ENCODE measurements at regions not wholly inside any gene's neighbourhood (a gene's known extent, or its start where the extent isn't known, plus 50 kb on each side); places are given as distances from the start of the nearest gene placed in this dataset.
"Not testable (repeated sequence)": the region's sequence is repeated elsewhere in the genome, so short reads cannot be mapped to it uniquely, and the experiment has no call there.

DNA sequence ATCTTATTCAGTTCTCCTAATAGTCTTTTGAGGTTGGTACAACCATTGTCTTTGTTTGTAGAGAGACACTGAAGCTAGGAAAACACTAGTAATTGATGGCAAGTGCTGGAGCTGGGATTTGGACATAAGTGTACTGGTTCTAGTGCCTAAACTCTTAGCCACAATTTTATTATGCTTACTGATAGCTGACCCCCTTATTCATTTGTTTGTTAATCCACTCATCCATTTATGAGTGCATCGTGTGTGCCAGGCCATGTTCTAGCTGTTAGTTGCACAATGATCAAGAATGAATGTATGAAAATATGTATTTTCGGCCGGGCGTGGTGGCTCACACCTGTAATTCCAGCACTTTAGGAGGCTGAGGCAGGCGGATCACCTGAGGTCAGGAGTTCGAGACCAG lies 88.2 kb upstream of the SEC22B start:
- DNase-seq (ENCODE audit: extremely low read depth in 1 of 4, low spot score in 3 of 4) = not testable (repeated sequence)

DNA sequence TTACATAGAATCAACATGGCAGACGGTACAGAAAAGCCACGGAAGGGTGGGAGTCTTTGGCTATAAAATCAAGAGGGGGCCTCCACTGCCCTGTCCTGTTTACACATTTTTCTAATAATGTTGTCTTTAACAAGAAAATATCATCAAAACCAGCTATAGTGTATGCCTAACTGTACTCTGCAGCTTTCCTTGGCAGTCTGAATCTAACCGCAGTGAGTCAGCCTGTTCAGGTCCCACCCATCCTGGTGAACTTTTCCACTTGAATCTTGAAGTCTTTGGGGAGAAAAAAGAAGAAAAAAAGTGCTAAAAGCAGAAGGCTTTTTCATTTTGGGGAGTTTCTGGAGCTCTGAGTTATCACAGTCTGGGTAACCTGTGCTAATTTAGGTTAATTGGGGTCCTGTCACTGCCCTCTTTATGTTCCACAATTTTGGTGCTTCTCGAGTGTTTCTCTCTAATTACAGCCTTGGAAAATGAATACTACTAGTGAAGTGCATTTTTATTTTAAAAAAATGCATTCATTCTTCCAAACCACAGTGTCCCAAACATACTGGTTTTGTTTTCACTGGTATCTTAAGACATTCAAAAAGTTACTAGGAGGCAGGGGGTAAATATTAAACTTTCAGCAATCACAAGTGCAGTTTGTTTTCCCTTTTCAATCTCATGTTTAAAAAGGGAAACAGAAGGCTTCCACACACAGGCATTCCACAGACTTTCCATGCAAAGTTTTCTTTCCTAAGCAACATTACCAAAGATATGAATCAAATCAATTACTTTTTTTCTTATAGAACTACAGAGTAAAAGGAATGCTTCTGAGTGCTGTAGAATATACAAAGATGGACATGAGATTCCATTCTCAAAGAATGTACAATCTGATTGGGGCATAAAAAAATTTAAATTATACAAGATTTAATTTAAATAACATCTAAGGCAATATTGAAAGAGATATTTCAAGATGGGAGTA lies 86.8 kb upstream of the SEC22B start:
- H3K79me2 ChIP-seq (ENCODE audit: control insufficient read depth, insufficient read depth, low read length); H3K9ac ChIP-seq (ENCODE audit: insufficient read depth in 1 of 2, low read depth in 2 of 2, low read length in 2 of 2); H3K36me3 ChIP-seq (ENCODE audit: control insufficient read depth, insufficient read depth, low read length); H3K9me3 ChIP-seq (replicated peaks; ENCODE audit: control insufficient read depth, insufficient read depth, low read depth, low read length); FAIRE-seq; H3K27me3 ChIP-seq (ENCODE audit: control insufficient read depth in 2 of 2, insufficient read depth in 2 of 2, low read length in 2 of 2); CTCF ChIA-PET (ENCODE audit: low intra/inter-chr PET ratio); H3K27ac ChIP-seq (ENCODE audit: extremely low read depth, low read depth, low read length); H3K4me3 ChIP-seq; in situ Hi-C loops (cut with MboI); H3K4me1 ChIP-seq (replicated peaks in 1 of 2; ENCODE audit: control insufficient read depth in 2 of 2, insufficient read depth in 2 of 2, low read length in 2 of 2); H3K4me2 ChIP-seq (ENCODE audit: insufficient read depth, low read length); H3K9me1 ChIP-seq (ENCODE audit: control insufficient read depth, insufficient read depth, low read length); intact Hi-C loops (cut with micrococcal nuclease); POLR2A ChIA-PET; H2AFZ ChIP-seq (ENCODE audit: low read depth, low read length); DNase-seq (ENCODE audit: extremely low read depth in 1 of 4, low spot score in 3 of 4); H4K20me1 ChIP-seq (replicated peaks; ENCODE audit: control insufficient read depth, insufficient read depth, low read length): not testable (repeated sequence)
- ATAC-seq = peak; percentile 87
- no CpG with 5 or more reads among the region's 4 CpGs for WGBS (ENCODE audit: insufficient coverage, low coverage, missing lambda C conversion rate)
- TSS peak; percentile 62 for BruUV-seq (replicated peaks)

More for the DNA sequence above, 88.2 kb upstream of the SEC22B start:
- H3K79me2 ChIP-seq (ENCODE audit: control insufficient read depth, insufficient read depth, low read length); BruUV-seq (replicated peaks); ATAC-seq; H3K4me1 ChIP-seq (replicated peaks in 1 of 2; ENCODE audit: control insufficient read depth in 2 of 2, insufficient read depth in 2 of 2, low read length in 2 of 2); H3K27ac ChIP-seq (ENCODE audit: extremely low read depth, low read depth, low read length); H3K9me3 ChIP-seq (replicated peaks; ENCODE audit: control insufficient read depth, insufficient read depth, low read depth, low read length); in situ Hi-C loops (cut with MboI); H3K9me1 ChIP-seq (ENCODE audit: control insufficient read depth, insufficient read depth, low read length); H2AFZ ChIP-seq (ENCODE audit: low read depth, low read length); H3K4me3 ChIP-seq; H3K36me3 ChIP-seq (ENCODE audit: control insufficient read depth, insufficient read depth, low read length); intact Hi-C loops (cut with micrococcal nuclease); H3K4me2 ChIP-seq (ENCODE audit: insufficient read depth, low read length); POLR2A ChIA-PET; H3K27me3 ChIP-seq (ENCODE audit: control insufficient read depth in 2 of 2, insufficient read depth in 2 of 2, low read length in 2 of 2); H4K20me1 ChIP-seq (replicated peaks; ENCODE audit: control insufficient read depth, insufficient read depth, low read length); FAIRE-seq; H3K9ac ChIP-seq (ENCODE audit: insufficient read depth in 1 of 2, low read depth in 2 of 2, low read length in 2 of 2); CTCF ChIA-PET (ENCODE audit: low intra/inter-chr PET ratio): not testable (repeated sequence)
- no CpG with 5 or more reads among the region's 6 CpGs for WGBS (ENCODE audit: insufficient coverage, low coverage, missing lambda C conversion rate)

DNA sequence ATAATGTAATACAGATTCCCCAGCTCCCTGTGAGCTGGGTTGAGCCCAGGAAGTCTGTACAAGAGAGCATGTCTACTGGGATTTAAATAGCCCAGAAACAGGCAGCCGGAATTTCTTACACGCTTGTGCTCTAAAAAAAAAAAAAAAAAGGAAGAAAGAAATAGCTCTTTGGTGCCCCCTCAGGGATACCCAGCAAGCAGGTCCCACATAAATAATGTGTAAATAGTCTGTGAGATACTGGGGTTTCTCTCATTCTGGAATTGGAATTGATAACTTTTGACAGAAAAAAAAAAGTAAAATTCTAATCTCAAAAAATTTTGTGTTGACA lies 81.4 kb upstream of the SEC22B start:
- ATAC-seq = peak; percentile 76
- H3K4me1 ChIP-seq (replicated peaks in 1 of 2; ENCODE audit: control insufficient read depth in 2 of 2, insufficient read depth in 2 of 2, low read length in 2 of 2); H3K4me2 ChIP-seq (ENCODE audit: insufficient read depth, low read length); intact Hi-C loops (cut with micrococcal nuclease); FAIRE-seq; H2AFZ ChIP-seq (ENCODE audit: low read depth, low read length); BruUV-seq (replicated peaks); H3K79me2 ChIP-seq (ENCODE audit: control insufficient read depth, insufficient read depth, low read length); DNase-seq (ENCODE audit: extremely low read depth in 1 of 4, low spot score in 3 of 4); H3K9ac ChIP-seq (ENCODE audit: insufficient read depth in 1 of 2, low read depth in 2 of 2, low read length in 2 of 2); H3K9me1 ChIP-seq (ENCODE audit: control insufficient read depth, insufficient read depth, low read length); H3K27me3 ChIP-seq (ENCODE audit: control insufficient read depth in 2 of 2, insufficient read depth in 2 of 2, low read length in 2 of 2); H3K9me3 ChIP-seq (replicated peaks; ENCODE audit: control insufficient read depth, insufficient read depth, low read depth, low read length); CTCF ChIA-PET (ENCODE audit: low intra/inter-chr PET ratio); H4K20me1 ChIP-seq (replicated peaks; ENCODE audit: control insufficient read depth, insufficient read depth, low read length); H3K27ac ChIP-seq (ENCODE audit: extremely low read depth, low read depth, low read length); in situ Hi-C loops (cut with MboI); POLR2A ChIA-PET; H3K36me3 ChIP-seq (ENCODE audit: control insufficient read depth, insufficient read depth, low read length); H3K4me3 ChIP-seq: not testable (repeated sequence)
- no CpG with 5 or more reads among the region's 2 CpGs for WGBS (ENCODE audit: insufficient coverage, low coverage, missing lambda C conversion rate)

DNA sequence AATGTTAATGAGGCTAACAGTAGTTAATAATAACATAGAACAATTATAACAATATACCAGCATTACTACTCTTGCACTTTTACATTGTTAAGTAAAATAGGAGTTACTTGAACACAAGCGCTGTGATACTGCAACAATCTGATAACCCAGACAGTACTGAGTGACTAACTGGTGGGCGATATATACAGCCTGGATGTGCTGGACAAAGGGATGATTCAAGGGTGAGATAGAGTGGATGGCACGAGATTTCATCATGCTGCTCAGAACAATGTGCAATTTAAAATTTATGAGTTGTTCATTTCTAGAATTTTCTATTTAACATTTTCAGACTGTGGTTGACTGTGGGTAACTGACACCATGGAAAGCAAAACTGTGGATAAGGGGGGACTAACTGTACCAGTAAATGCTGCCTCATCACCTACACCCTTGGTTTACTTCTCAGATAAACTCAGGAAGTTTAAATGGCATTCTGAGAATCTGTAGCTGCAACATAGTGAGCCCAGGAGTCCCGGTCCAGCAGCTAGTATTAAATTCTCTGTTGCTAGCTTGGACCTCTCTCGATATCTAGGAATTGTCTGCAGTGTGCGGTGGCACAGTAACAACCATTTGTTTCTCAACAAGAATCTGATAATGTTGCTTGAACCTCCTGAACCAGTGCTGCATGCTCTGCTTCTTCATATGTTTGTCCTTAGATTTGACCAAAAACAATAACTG lies 80.9 kb upstream of the SEC22B start:
- no CpG with 5 or more reads among the region's 6 CpGs for WGBS (ENCODE audit: insufficient coverage, low coverage, missing lambda C conversion rate)
- H3K9me3 ChIP-seq (replicated peaks; ENCODE audit: control insufficient read depth, insufficient read depth, low read depth, low read length); intact Hi-C loops (cut with micrococcal nuclease); H3K36me3 ChIP-seq (ENCODE audit: control insufficient read depth, insufficient read depth, low read length); CTCF ChIA-PET (ENCODE audit: low intra/inter-chr PET ratio); H3K4me2 ChIP-seq (ENCODE audit: insufficient read depth, low read length); H3K9ac ChIP-seq (ENCODE audit: insufficient read depth in 1 of 2, low read depth in 2 of 2, low read length in 2 of 2); H4K20me1 ChIP-seq (replicated peaks; ENCODE audit: control insufficient read depth, insufficient read depth, low read length); in situ Hi-C loops (cut with MboI); BruUV-seq (replicated peaks); H3K27me3 ChIP-seq (ENCODE audit: control insufficient read depth in 2 of 2, insufficient read depth in 2 of 2, low read length in 2 of 2); H3K4me3 ChIP-seq; H3K9me1 ChIP-seq (ENCODE audit: control insufficient read depth, insufficient read depth, low read length); H3K79me2 ChIP-seq (ENCODE audit: control insufficient read depth, insufficient read depth, low read length); H3K27ac ChIP-seq (ENCODE audit: extremely low read depth, low read depth, low read length); POLR2A ChIA-PET; FAIRE-seq; H2AFZ ChIP-seq (ENCODE audit: low read depth, low read length); H3K4me1 ChIP-seq (replicated peaks in 1 of 2; ENCODE audit: control insufficient read depth in 2 of 2, insufficient read depth in 2 of 2, low read length in 2 of 2); DNase-seq (ENCODE audit: extremely low read depth in 1 of 4, low spot score in 3 of 4): not testable (repeated sequence)
- peak; percentile 79 for ATAC-seq

All from K562 (cell line).